IMR-90 (cell line): ENCODE measurements at regions not wholly inside any gene's neighbourhood (a gene's known extent, or its start where the extent isn't known, plus 50 kb on each side); places are given as distances from the start of the nearest gene placed in this dataset.

Experiments
- ATAC-seq: fragments of 200-7000 bp; cut with Tn5 transposase; 2 replicates; pipeline ENCODE4 v1.9.1; 2020; ENCODE audit warnings: low read depth, mild to moderate bottlenecking, moderate library complexity
- BruUV-seq: library from RNA; stranded (reverse); fragments of 400-500 nt; replicated peaks from 2 replicates; lab custom pipeline; 2021; lab: Mats Ljungman, UMichigan
- CTCF ChIA-PET: fragments of 300-600 bp; formaldehyde crosslinking; extraction: SDS; loops from one replicate; lab custom pipeline; 2021; ENCODE audit warnings: antibody characterized with exemption; lab: Yijun Ruan, JAX
- POLR2A ChIA-PET: fragments of 300-600 bp; sonication (Branson Sonifier 250); formaldehyde crosslinking; loops from one replicate; lab custom pipeline; 2022; ENCODE audit warnings: antibody characterized with exemption; ENCODE audit not compliant: unreplicated experiment; lab: Charles Lee
- DNase-seq: peaks from one replicate; pipeline ENCODE4 v3.0.0; 2013
- H2AFZ ChIP-seq: replicated peaks from 2 replicates; pipeline ENCODE3; 2013; ENCODE audit warnings: low read length, mild to moderate bottlenecking; ENCODE audit not compliant: poor library complexity
- H2AK5ac ChIP-seq: 2 replicates; pipeline ENCODE4 v1.6.1; 2013; ENCODE audit warnings: low read depth, low read length, inconsistent platforms
- H2AK9ac ChIP-seq: replicated peaks from 2 replicates; pipeline ENCODE3; 2013; ENCODE audit warnings: mild to moderate bottlenecking, low read depth, low read length, moderate library complexity; ENCODE audit not compliant: poor library complexity
- H2BK120ac ChIP-seq: 2 replicates; pipeline ENCODE4 v1.6.1; 2013; ENCODE audit warnings: low read depth, low read length, inconsistent platforms
- H2BK15ac ChIP-seq: 3 replicates; pipeline ENCODE4 v1.6.1; 2013; ENCODE audit warnings: low read depth, low read length, inconsistent platforms
- H2BK20ac ChIP-seq: 2 replicates; pipeline ENCODE4 v1.6.1; 2013; ENCODE audit warnings: low read depth, mild to moderate bottlenecking, inconsistent platforms, low read length, moderate library complexity
- H2BK5ac ChIP-seq: 2 replicates; pipeline ENCODE4 v1.6.1; 2013; ENCODE audit warnings: mild to moderate bottlenecking, low read depth, low read length, inconsistent platforms; ENCODE audit not compliant: poor library complexity, severe bottlenecking
- H3K14ac ChIP-seq: replicated peaks from 2 replicates; pipeline ENCODE4 v1.6.1; 2013; ENCODE audit warnings: low read depth, low read length, inconsistent platforms
- H3K18ac ChIP-seq: 2 replicates; pipeline ENCODE4 v1.6.1; 2013; ENCODE audit warnings: low read depth, low read length, control low read depth
- H3K23ac ChIP-seq: 2 replicates; pipeline ENCODE4 v1.6.1; 2013; ENCODE audit warnings: low read depth, low read length, inconsistent platforms
- H3K27ac ChIP-seq: 2 replicates; pipeline ENCODE4 v1.5.1; 2013; ENCODE audit warnings: mild to moderate bottlenecking, control low read depth, low read length; ENCODE audit not compliant: insufficient read depth
- H3K27me3 ChIP-seq: 2 replicates; pipeline ENCODE4 v1.6.1; 2013; ENCODE audit warnings: low read length; ENCODE audit not compliant: control insufficient read depth, insufficient read depth
- H3K36me3 ChIP-seq: 2 replicates; pipeline ENCODE4 v1.6.1; 2013; ENCODE audit warnings: low read length, mixed read lengths; ENCODE audit not compliant: control insufficient read depth, insufficient read depth
- H3K4ac ChIP-seq: 2 replicates; pipeline ENCODE4 v1.6.1; 2013; ENCODE audit warnings: low read depth, low read length, inconsistent platforms
- H3K4me1 ChIP-seq: 2 replicates; pipeline ENCODE4 v1.6.1; 2013; ENCODE audit warnings: low read length, mixed read lengths; ENCODE audit not compliant: control insufficient read depth, insufficient read depth
- H3K4me2 ChIP-seq: 2 replicates; pipeline ENCODE4 v1.6.1; 2013; ENCODE audit warnings: low read depth, mild to moderate bottlenecking, control low read depth, low read length, moderate library complexity
- H3K4me3 ChIP-seq: 2 replicates; pipeline ENCODE4 v1.5.1; 2013; ENCODE audit warnings: low read depth, mild to moderate bottlenecking, control low read depth, low read length, moderate library complexity; ENCODE audit not compliant: insufficient read depth
- H3K56ac ChIP-seq: 2 replicates; pipeline ENCODE4 v1.6.1; 2013; ENCODE audit warnings: low read length, inconsistent platforms; ENCODE audit not compliant: insufficient read depth; ENCODE audit errors: extremely low read depth
- H3K79me1 ChIP-seq, 2 experiments: 2 replicates each; pipeline ENCODE4 v1.6.1; 2013; ENCODE audit warnings: low read length in 2 of 2, inconsistent platforms in 1 of 2, low read depth in 1 of 2
- H3K9ac ChIP-seq: 2 replicates; pipeline ENCODE4 v1.6.1; 2013; ENCODE audit warnings: low read depth, low read length, control low read depth
- H3K9me1 ChIP-seq: 2 replicates; pipeline ENCODE4 v1.6.1; 2013; ENCODE audit warnings: low read length, inconsistent platforms; ENCODE audit not compliant: insufficient read depth
- H3K9me3 ChIP-seq: 2 replicates; pipeline ENCODE4 v1.6.1; 2013; ENCODE audit warnings: low read length; ENCODE audit not compliant: control insufficient read depth, insufficient read depth
- H4K20me1 ChIP-seq: 2 replicates; pipeline ENCODE4 v1.6.1; 2013; ENCODE audit warnings: low read length, inconsistent platforms; ENCODE audit not compliant: insufficient read depth
- H4K5ac ChIP-seq: 2 replicates; pipeline ENCODE4 v1.6.1; 2013; ENCODE audit warnings: mild to moderate bottlenecking, low read depth, low read length, control low read depth
- H4K8ac ChIP-seq, 2 experiments: 2 replicates each; pipeline ENCODE4 v1.6.1; 2013; ENCODE audit warnings: low read depth in 2 of 2, low read length in 2 of 2, control low read depth in 1 of 2, inconsistent platforms in 1 of 2
- H4K91ac ChIP-seq: 2 replicates; pipeline ENCODE4 v1.6.1; 2013; ENCODE audit warnings: low read depth, low read length, inconsistent platforms; ENCODE audit not compliant: insufficient read depth
- BHLHE40 ChIP-seq: fragments of 150-350 bp; IDR thresholded peaks from 2 replicates; pipeline ENCODE4 v1.6.1; 2016; ENCODE audit warnings: mild to moderate bottlenecking, low read depth, low read length
- CEBPB ChIP-seq: IDR thresholded peaks from 2 replicates; pipeline ENCODE4 v1.6.1; 2012; ENCODE audit warnings: low read depth, low read length, improper control_type of control experiment
- CHD1 ChIP-seq: IDR thresholded peaks from 2 replicates; pipeline ENCODE4 v1.6.1; 2012; ENCODE audit warnings: low read depth, low read length, improper control_type of control experiment
- CTCF ChIP-seq: conservative IDR thresholded peaks from 2 replicates; pipeline ENCODE4 v1.5.1; 2012; ENCODE audit warnings: mild to moderate bottlenecking, low read depth, low read length, improper control_type of control experiment
- FOS ChIP-seq: fragments of 150-350 bp; IDR thresholded peaks from 2 replicates; pipeline ENCODE4 v1.6.1; 2016; ENCODE audit warnings: low read depth, low read length
- MAFK ChIP-seq: IDR thresholded peaks from 2 replicates; pipeline ENCODE4 v1.6.1; 2012; ENCODE audit warnings: low read depth, low read length, improper control_type of control experiment
- MAZ ChIP-seq: IDR thresholded peaks from 2 replicates; pipeline ENCODE4 v1.6.1; 2012; ENCODE audit warnings: low read depth, mild to moderate bottlenecking, low read length, improper control_type of control experiment, moderate library complexity, borderline replicate concordance
- MXI1 ChIP-seq: IDR thresholded peaks from 2 replicates; pipeline ENCODE4 v1.6.1; 2012; ENCODE audit warnings: low read depth, mild to moderate bottlenecking, low read length, moderate library complexity, borderline replicate concordance
- POLR2A ChIP-seq: IDR thresholded peaks from 2 replicates; pipeline ENCODE4 v1.6.1; 2012; ENCODE audit warnings: mild to moderate bottlenecking, low read depth, low read length
- RAD21 ChIP-seq: IDR thresholded peaks from 2 replicates; pipeline ENCODE4 v1.6.1; 2012; ENCODE audit warnings: low read length, improper control_type of control experiment
- RCOR1 ChIP-seq: IDR thresholded peaks from 2 replicates; pipeline ENCODE4 v1.6.1; 2012; ENCODE audit warnings: mild to moderate bottlenecking, low read length, improper control_type of control experiment; ENCODE audit not compliant: insufficient replicate concordance
- RFX5 ChIP-seq: IDR thresholded peaks from 2 replicates; pipeline ENCODE4 v1.8.0; 2012; ENCODE audit warnings: low read depth, mild to moderate bottlenecking, low read length, moderate library complexity
- SMC3 ChIP-seq: fragments of 150-350 bp; IDR thresholded peaks from 2 replicates; pipeline ENCODE4 v1.6.1; 2016; ENCODE audit warnings: low read depth, mild to moderate bottlenecking, antibody characterized with exemption, low read length, moderate library complexity
- USF2 ChIP-seq: fragments of 150-350 bp; IDR thresholded peaks from 2 replicates; pipeline ENCODE4 v1.6.1; 2017; ENCODE audit warnings: mild to moderate bottlenecking, antibody characterized with exemption, low read length, low read depth
- WGBS, 2 experiments: methylation state at CpG; one replicate each; pipeline versions ENCODE4 v1.1.5 to v1.1.7; 2013; ENCODE audit warnings: missing lambda C conversion rate in 2 of 2; ENCODE audit not compliant: insufficient read length in 1 of 2; ENCODE audit errors: extremely low coverage in 2 of 2; 5-methylcytosine and 5-hydroxymethylcytosine counted together
- dilution Hi-C: fragments of 300-500 bp; cut with HindIII; formaldehyde crosslinking; loops from one replicate; pipeline ENCODE4 v1.14.3; 2018; ENCODE audit warnings: low sequenced_read_pairs; ENCODE audit not compliant: unreplicated experiment
- in situ Hi-C: fragments of 300-500 bp; cut with MboI; formaldehyde crosslinking; loops from 3 replicates; pipeline ENCODE4 v1.14.3; 2019; ENCODE audit warnings: low sequenced_read_pairs, inconsistent platforms, mixed read lengths
- intact Hi-C: fragments of 100-400 bp; cut with micrococcal nuclease; formaldehyde crosslinking; loops from 2 replicates; pipeline ENCODE4 v1.10.0; 2022
- TF ChIP-seq, protein P1 (sequence below): fragments of 150-350 bp; IDR thresholded peaks from 2 replicates; pipeline ENCODE4 v1.6.1; 2016; ENCODE audit warnings: low read depth, mild to moderate bottlenecking, low read length, moderate library complexity, borderline replicate concordance

DNA sequence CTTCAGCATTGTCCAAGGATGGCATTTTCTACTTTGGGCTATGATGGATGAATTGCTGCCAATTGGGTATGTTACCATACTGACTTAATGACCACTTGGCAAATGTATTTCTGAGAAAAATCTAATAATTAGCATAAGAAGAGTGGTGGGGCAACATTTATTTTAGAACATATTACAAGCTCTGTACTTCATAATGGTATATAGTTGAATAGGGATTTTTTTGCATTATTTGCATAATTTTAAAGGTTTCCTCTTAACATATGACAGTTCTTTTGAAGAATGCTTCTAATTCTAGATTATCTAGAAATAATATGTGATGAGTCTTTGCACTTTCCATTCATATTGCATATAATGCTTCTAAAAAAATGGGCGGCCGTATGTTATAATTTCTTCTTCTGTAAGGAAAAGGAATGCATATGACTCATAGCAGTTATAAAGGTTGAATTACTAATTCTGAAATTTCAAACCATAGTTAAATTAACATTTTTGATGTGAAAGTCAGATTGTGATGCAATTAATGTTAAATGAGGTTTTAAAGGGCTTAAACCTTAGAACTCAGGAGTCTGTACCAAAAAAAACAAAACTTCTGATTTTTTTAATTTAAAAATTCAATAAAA, 1652.3 kb upstream of the SLC39A10 start:
- CTCF ChIA-PET = no interaction called here
- no peak overlapping the region for H2BK120ac ChIP-seq
- no peak overlapping the region for H2AK5ac ChIP-seq
- no peak for DNase-seq
- dilution Hi-C loops (no loop called here), intact Hi-C loops (no loop called here), in situ Hi-C loops (no loop called here)
- no peaks in the 10 kb centered on the region for H3K79me1 ChIP-seq
- H3K4me1 ChIP-seq = no peaks in the 10 kb centered on the region
- no peak for TF ChIP-seq RAD21
- TF ChIP-seq CTCF = no peak
- TF ChIP-seq USF2 = no peak
- TF ChIP-seq SMC3 = no peak
- TF ChIP-seq POLR2A = no peak
- TF ChIP-seq MXI1 = no peak
- TF ChIP-seq CEBPB = no peak
- no peak for TF ChIP-seq FOS
- TF ChIP-seq BHLHE40 = no peak
- no peak for TF ChIP-seq MAZ
- no peak for TF ChIP-seq RCOR1
- no peak for TF ChIP-seq CHD1
- TF ChIP-seq, protein P1, sequence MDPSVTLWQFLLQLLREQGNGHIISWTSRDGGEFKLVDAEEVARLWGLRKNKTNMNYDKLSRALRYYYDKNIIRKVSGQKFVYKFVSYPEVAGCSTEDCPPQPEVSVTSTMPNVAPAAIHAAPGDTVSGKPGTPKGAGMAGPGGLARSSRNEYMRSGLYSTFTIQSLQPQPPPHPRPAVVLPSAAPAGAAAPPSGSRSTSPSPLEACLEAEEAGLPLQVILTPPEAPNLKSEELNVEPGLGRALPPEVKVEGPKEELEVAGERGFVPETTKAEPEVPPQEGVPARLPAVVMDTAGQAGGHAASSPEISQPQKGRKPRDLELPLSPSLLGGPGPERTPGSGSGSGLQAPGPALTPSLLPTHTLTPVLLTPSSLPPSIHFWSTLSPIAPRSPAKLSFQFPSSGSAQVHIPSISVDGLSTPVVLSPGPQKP = no peak
- no peak for TF ChIP-seq MAFK
- TF ChIP-seq RFX5 = no peak
- no CpG with 5 or more reads among the region's 2 CpGs for WGBS, 2 experiments
- H4K20me1 ChIP-seq = no peaks in the 10 kb centered on the region
- no peak overlapping the region for H2BK20ac ChIP-seq
- no peak overlapping the region for H3K4me2 ChIP-seq
- no peak overlapping the region for H3K23ac ChIP-seq
- H3K9me1 ChIP-seq = no peaks in the 10 kb centered on the region
- H3K36me3 ChIP-seq = no peaks in the 10 kb centered on the region
- H3K9me3 ChIP-seq = peaks cover 8% of the 10 kb centered on the region; the same call in 1 of the 2 replicates
- H4K5ac ChIP-seq = no peak overlapping the region
- no TSS peak for BruUV-seq
- no peak overlapping the region for H3K4ac ChIP-seq
- no peak overlapping the region for H3K9ac ChIP-seq
- H4K91ac ChIP-seq = no peak overlapping the region
- H2AFZ ChIP-seq = no peak overlapping the region
- H2BK5ac ChIP-seq = no peak overlapping the region
- no peak overlapping the region for H3K56ac ChIP-seq
- no peak overlapping the region for H3K4me3 ChIP-seq
- ATAC-seq = no peak
- no peaks in the 10 kb centered on the region for H3K27me3 ChIP-seq
- no peak overlapping the region for H4K8ac ChIP-seq
- H2BK15ac ChIP-seq = no peak overlapping the region
- no peak overlapping the region for H3K27ac ChIP-seq
- H3K18ac ChIP-seq = no peak overlapping the region
- H3K14ac ChIP-seq = no peak overlapping the region
- POLR2A ChIA-PET = no interaction called here
- H2AK9ac ChIP-seq = no peak overlapping the region
